GM18868 (cell line): ENCODE measurements at regions not wholly inside any gene's neighbourhood (a gene's known extent, or its start where the extent isn't known, plus 50 kb on each side); places are given as distances from the start of the nearest gene placed in this dataset.

Source experiments
- ATAC-seq: cut with Tn5 transposase; IDR thresholded peaks from one replicate; pipeline ENCODE4 v1.9.1; 2021; ENCODE audit warnings: mild to moderate bottlenecking, moderate library complexity; ENCODE audit not compliant: unreplicated experiment

DNA sequence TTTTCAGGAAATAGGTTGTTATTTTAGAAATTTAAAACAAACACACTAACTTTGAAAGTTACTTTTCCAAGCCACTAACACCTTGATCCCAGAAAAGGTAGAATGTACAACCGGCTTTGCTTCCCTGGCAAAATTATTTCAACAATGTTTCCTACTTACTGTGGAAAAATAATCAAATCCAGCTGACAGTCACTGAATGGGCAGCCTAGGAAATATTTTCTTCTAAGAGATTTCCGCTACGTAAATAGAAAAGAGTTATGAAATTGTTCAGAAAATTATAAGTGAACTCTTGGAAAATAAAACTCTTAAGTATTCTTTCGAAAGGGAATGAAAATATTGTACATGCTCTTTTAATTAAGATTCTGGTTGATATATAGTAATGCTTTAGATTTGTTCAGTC is 195.7 kb downstream of the GASK1B start:
- ATAC-seq = no peak

DNA sequence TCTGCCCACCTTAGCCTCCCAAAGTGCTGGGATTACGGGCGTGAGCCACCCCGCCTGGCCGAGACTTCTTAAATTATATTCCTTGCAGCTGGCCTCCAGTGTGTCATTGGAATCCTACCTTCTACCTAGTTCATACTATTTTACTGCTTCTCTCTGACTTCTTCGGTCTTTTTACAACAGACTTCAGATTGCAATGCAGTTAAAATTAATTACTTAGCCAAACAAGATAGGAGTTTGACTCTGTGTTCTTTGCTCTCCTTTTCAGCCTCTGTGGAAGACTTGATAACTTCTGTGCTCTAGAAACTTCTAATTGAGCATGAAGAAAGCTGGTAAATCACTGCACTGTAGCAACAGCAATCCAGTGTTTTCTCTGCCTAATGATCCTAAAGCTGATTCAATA is 199.5 kb downstream of the GASK1B start:
- no peak for ATAC-seq

DNA sequence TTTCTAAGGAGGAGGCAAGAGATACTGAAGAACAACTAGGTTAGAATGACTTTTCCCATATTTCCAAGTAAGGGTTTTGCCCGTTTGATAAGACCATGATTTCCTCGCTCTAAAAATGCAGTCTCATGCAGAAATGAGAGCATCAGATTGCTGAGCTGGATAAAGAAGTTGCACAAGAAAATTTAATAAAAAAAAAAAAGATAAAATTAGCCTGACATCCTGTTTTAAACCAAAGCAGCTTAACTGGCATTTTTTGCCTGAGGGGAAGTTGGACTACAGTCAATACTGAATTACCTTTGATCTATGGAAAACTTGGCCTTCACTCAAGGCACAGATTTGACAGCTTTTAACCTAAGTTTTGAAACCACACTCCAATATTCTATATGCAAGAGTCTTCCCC is 208.4 kb downstream of the GASK1B start:
- no peak for ATAC-seq

DNA sequence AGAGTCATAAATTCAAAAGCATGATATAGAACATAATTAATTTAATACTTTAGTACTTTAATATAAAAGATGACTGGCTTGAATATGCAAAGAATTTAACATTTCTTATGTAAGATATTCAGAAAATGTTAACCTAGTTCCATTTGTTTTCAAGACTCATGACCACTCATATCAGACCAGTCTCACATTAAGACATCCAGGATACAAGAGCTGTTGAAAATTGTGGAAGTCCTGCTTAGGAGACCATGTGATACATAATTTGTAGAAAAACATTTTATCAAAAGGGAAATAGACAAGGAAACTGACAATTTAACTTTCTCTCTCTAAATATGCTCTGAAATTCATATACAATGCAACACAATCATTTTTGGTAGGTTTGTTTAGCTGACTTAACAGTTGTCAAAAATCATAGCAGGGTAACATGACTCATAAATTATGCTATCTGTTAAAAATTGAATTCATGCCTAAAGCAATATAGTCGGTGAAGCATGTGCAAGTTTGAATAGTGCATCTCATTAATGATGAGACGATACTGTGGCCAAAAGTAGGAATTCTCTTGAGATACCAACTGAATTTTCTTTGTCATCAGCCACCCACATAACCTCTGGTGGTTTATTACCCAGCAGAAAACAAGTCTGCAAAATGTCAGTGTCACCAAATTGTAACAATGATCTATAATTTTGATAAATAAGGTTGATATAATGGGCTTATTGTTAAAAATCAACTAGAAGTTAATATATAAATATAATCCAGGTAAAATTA is 211.4 kb downstream of the GASK1B start:
- ATAC-seq = no peak

DNA sequence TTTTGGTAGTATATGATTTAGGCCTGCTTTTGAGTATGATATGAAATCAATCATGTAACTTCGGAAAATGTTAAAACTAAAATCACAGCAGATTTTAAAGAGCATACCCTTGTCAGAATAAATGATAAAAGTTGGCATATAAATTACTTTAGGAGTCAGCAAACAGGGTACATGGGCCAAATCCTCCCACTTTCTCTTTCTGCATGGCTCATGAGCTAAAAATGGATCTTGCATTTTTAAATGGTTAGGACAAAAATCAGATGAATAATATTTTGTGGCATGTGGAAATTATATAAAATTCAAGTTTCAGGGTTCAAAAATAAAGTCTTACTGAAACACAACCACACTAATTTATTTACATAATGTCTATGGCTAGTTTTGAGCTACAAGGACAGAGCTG is 214.9 kb downstream of the GASK1B start:
- no peak for ATAC-seq

DNA sequence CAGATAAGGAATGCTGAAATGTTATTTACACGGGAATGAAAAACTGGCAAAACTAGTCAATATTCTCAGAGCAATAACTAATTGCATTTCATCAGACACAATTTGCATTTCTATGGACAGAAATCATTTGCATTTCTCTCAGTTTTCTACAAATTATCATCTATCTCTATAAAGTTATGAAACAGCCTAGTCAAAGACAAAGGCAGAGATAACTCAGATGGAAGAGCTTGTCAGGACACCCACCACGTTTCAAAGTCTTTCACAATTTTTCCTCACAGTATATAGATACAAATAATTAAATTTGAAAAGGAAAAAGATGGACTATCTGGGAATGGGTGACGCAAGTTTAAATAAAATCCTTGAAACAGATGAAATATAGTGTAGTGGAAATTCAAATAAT is 230.8 kb downstream of the GASK1B start:
- no peak for ATAC-seq

DNA sequence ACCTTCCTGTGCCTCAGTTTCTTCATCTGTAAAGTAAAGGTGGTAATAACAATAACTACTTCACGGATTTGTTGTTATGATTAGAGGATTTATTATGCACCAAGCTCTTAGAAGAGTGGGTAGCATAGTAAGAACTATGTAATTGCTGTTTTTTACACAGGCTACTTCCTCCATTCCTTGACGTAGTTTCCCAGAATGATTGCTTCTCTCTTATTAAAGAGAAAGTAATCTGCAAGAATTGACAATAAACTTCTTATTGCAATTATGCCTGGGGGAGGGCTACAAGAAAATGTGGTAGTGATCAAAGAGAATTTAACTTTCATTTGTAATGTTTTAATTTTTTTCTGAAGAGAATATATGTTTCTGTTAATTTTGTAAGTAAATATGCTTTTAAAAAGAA is 238.7 kb downstream of the GASK1B start:
- ATAC-seq = no peak

DNA sequence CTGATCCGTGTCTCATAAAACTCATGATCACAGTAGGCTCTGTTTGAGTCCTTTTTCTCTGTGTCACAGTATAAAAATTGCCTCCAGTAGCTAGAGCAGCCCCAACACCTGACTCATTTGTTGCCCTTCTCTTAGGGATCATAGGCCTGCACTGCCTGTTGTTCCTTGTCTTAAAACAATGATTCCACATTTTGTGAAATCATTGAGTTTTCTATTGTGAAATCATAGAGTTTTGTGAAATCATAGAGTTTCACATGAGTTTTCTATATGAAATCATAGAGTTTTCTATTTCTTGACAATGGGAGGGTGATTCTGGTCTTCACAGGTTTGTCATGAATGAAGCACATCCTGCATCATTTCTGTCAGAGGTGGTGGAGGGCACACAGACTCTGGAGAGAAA is 239.9 kb downstream of the GASK1B start:
- no peak for ATAC-seq

DNA sequence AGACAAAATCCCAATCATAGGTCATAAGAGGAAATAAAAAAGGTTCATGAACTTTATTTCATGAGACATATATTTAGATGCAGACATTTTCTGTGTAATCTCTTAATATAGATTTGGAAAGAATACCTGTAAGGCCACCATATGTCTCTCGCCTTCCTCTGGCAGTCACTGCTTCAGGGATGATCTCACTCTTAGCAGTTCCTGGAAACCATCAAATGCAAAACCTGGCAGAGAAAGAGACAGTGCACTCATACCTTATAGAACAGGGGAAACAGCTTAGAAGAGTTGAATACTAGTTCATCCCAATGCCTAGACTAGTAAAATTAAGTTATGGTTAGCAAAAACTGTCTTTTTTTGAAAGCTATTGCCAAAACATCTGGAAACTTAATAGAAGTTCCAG is 243.3 kb downstream of the GASK1B start:
- no peak for ATAC-seq

DNA sequence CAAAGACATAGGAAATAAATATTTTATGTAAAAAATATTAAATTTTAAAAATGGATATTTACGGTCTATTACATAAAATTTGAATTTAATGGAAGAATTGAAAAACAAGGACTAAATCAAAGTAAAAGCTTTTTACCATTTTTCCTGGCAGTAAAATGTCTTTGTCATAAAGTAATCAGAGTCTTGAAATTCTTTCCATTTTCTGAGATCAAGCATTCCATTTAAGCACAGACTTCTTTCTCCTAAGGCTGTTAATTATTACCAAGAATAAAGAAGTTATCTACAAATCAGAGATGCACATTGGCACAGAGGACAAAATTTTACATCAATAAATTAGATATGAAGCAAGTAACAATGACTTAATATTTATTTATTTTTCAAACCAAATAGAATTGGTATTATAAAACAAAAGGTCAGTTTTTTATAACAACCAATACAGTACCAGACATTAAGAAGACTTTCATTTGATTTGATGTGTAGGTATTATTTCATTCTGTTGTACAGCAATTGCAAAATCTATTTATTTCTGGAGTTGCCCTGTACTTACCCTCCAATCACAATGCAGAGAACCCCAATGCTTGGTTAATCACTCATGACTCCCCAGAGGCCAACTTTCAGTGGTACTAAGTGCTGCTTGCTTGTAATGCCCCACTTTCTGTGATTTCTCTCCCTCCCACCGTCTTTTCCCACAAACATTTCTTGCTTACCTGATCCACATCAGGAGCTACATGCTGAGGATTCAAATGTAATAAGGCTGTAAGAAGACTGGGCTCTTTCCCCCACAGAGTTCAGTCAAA is 254.6 kb downstream of the GASK1B start:
- no peak for ATAC-seq

DNA sequence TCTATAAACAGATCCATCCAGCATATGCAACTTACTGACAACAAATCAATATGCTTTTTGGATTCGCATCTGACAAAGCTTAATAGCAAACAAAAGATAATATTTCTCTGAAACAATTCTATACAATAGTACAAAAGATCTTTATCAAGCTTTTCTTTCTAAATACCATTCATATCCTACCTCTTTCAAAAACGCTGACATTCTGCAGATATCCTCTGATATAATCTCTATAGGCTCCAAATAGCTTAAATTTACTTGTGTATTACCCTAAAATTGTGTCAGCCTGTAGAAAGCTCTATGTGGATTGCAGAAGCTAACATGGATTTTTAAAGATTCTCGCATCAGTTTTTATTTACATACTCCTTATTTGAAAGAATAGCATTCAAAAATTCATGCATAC is 260.6 kb downstream of the GASK1B start:
- no peak for ATAC-seq

DNA sequence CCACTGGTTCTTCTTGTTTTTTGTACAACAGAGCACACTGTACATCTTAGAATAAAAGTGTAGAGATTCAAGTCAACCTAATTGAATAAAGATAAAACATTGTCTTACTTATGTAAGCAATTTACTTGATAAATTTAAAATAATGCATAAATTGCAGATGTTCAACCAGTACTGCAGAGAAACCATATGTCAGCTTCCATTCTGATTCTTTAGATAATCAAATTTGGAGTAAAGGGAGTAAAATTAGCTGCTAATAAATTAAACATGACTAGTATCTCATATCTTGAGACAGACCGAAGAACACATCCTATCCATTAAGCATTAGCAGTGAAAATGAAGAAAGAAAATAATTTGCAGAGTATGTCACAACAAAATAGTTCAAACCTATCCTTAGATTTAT is 261.2 kb downstream of the GASK1B start:
- ATAC-seq = no peak

DNA sequence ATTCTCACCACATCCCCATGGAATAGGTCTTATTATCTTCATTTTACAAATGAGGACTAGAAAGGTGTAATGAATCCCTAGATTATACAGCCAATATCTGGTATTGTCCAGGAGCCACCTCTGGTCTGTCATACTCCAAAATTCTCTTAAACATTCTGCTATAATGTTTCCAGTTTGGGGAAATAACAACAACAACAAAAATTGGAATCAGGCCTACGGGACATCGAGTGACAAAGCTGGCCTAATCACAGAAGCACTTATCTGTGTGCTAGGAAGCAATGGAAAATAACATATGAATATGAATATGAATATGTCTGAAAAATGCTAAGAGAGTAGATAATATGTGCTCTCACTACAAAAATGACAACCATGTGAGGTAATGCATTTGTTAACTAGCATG is 264.1 kb downstream of the GASK1B start:
- ATAC-seq = no peak

DNA sequence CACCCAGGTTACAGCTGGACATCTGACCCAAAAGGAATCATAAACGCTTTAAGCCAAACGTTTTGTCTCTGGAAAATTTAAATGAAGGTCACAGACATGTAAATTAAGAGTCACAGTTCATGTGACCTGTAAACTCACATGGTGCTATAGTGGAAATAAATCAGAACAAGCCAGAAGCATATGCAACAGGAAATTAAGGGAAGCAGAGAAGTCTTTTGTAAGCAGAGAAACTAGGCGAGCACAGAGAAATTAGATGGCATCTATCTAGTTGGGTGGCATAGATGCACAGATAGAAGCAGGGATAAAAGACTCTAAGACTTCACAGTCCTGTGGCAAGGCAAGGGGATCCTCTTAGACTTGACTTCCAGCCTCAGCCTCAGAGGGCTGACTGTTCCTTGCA is 264.8 kb downstream of the GASK1B start:
- no peak for ATAC-seq

DNA sequence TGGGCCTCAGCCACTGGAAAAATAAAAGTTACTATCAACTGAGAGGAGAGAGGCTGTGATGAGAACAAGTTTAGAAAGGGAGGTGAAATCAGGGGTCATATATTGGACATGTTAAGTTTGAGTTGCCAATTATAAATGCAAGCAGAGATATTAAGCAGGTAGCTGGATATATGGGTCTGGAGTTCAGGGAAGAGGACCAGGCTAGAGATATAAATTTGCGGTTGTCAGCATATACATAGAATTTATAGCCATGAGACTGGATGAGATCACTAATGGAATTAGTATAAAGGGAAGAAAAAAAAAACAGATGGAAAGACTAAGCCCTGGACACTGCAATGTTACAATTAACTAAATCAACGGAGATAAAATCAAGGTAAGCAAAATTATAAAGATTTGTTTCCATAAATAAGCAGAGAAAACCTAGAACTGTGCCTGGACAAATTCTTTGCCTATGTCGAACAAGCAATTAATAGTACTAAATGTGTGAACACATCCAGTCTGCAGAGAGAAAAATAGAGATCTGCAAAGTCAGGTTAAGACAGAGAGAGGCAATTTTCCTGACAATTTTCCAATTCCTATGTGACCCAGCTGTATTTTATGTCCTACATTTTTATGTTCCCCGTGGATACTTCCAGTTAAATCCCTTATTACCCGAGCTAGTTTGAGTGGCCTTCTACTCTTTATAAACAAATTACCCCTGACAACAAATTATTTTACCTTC is 265.4 kb downstream of the GASK1B start:
- ATAC-seq = no peak

DNA sequence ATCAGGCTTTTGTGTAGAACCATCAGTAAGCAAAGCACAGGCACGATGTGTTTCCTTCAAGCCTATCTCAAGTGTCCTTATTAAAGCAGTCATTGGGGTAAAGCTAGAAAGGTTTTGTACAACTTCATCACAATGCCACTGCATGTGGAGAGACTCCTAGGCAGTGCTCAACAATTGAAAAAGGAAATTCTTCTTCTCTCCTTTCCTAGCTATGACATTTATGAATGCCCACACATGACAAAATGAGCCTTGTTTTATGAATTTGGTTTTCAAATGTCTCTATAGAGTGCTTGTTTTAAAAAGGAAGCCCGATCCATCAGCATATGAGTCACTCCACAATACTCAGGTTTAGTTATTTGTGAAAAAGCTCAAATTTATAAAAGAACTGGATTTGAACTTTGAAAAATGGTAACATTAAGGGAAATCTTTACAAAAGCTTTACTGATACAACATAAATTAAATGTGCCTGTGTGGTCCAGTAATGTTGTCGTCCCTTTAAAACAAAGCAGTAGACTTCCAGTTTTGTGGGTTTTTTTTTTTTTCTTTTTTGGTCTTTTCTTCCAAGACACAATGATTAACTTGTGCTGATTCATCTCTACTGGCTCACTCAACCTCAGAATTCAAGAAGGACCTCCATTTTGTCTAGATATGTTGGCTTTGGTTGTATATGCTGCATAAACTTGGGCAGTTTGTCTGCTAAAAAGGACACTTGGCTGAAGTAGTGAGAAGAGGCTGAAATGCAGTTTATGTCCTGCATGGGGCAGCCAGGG is 273.8 kb downstream of the GASK1B start:
- no peak for ATAC-seq

DNA sequence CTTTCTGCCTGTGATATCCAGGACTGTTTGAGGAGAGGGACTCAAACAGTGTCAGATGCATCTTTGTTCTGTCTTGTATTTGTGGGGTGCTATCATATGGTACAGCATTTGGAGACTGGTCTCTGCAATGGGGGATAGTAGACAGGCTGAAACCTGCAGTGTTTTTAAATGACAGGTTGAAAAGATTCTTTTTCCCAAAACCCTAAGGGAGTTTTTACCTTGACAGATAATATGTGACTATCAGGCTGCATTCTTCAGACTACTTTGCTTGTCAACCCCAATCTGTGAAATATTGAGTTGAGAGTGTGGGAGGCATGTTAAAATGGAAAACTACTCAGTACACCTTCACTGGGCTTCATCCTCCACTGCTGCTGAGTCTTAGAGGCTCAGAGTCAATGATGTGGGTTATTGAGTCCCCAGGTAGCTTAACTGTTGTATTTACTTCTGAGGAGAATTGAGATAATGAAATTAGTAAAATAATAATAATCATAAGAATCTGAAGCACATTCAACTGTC is 274.9 kb downstream of the GASK1B start:
- no peak for ATAC-seq

DNA sequence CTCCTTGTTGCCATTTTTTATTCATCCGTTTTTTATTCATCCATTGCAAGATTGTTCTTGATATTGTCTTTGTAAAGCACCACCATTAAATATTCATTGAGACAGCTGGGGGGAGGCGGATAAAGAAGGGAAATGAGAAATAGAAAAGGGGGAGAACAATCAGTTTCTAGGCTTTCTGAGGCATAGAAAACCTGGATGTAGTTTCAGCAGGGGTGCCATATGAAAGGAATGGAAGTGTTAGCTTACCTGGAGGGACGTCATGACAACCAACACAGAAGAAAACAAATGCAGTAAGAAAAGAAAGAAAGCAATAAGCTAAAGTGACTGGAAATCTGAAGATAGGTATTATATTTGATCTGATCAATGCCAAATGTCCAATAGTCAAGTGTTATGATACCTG is 276.1 kb downstream of the GASK1B start:
- ATAC-seq = no peak

DNA sequence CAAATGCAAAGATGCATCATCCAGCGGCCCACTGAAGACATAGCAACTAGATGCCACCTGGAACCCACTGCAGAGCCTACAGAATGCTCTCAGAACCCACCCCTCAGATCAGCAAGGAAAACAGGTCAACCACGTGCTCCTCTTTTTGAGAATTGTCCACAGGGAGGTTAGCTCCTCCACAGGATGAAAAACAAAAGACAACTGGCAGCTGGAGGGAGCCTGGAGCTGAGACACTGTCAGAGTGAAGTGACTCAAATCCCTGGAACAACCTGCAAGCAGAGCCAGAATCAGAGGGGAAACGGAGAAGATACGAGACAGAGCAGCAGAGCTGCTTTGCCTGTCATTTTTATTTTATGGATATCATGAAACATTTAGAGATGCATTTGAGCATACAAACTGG is 277.6 kb downstream of the GASK1B start:
- ATAC-seq = no peak

DNA sequence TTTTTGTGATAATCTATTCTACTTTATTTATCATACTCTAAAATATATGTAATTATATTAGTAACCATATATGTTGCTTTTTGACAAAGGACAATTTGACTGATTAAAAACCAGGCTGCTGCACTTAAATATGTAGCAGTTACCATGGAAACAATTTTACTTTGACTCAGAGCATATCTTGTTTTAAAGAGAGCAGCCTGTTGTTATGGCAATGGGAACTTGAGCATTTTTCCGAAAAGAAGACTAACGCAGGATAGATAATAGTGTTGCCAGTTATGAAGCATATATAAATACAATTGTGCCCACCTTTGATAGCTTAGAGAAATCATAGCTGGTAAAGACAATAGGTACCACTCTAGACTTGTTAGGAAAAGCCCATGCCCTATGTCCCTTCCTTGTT is 283.0 kb downstream of the GASK1B start:
- ATAC-seq = no peak

DNA sequence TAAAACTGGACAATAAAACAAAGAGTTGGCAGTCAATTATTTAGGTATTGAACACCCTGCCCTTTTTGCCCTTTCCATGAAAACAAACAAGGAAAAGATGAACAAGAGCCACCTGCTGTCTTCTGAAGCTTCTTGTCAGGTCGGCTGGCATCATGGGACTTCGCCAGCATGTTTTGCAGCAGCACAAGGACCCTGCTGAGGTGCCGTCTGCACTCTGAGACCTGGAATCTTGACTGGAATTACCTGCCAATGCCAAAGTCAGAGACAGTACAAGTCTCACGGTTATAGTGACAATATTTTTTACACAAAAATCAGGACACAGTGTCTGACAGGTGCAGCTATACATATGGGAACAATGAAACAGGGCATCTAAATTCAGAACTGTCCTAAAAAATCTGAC is 284.5 kb downstream of the GASK1B start:
- ATAC-seq = no peak
